ENCODE measurements at regions not wholly inside any gene's neighbourhood (a gene's known extent, or its start where the extent isn't known, plus 50 kb on each side); places are given as distances from the start of the nearest gene placed in this dataset.

- Histone ChIP-seq H3K27me3 (no peaks in the 10 kb centered on the region), H3K9me3 (ENCODE audit: low read depth) (no peaks in the 10 kb centered on the region), H3K4me3 (no peak overlapping the region), H3K4me1 (ENCODE audit: low read depth) (no peaks in the 10 kb centered on the region), H3K27ac (no peak overlapping the region), H3K36me3 (no peaks in the 10 kb centered on the region)
- DNase-seq (ENCODE audit: low read depth in 1 of 2, low spot score in 1 of 2) = no peak
- no peak for TF ChIP-seq CTCF (IDR thresholded peaks at IDR 0.05; ENCODE audit: low read depth, low read length)
These were observed 1530.6 kb upstream of the CDH6 start for GRCh38 chr5:29662876-29663275.

- Histone ChIP-seq H3K4me1 (ENCODE audit: low read depth) (no peaks in the 10 kb centered on the region), H3K36me3 (no peaks in the 10 kb centered on the region), H3K4me3 (no peak overlapping the region), H3K9me3 (ENCODE audit: low read depth) (no peaks in the 10 kb centered on the region), H3K27ac (no peak overlapping the region), H3K27me3 (no peaks in the 10 kb centered on the region)
- TF ChIP-seq CTCF (IDR thresholded peaks at IDR 0.05; ENCODE audit: low read depth, low read length) = no peak
- no peak for DNase-seq (ENCODE audit: low read depth in 1 of 2, low spot score in 1 of 2)
These were observed 1538.5 kb upstream of the CDH6 start for GRCh38 chr5:29654954-29655353.

- Histone ChIP-seq H3K9me3 (ENCODE audit: low read depth) (no peaks in the 10 kb centered on the region), H3K4me3 (no peak overlapping the region), H3K36me3 (no peaks in the 10 kb centered on the region), H3K27ac (no peak overlapping the region), H3K27me3 (no peaks in the 10 kb centered on the region), H3K4me1 (ENCODE audit: low read depth) (no peaks in the 10 kb centered on the region)
- no peak for DNase-seq (ENCODE audit: low read depth in 1 of 2, low spot score in 1 of 2)
- no peak for TF ChIP-seq CTCF (IDR thresholded peaks at IDR 0.05; ENCODE audit: low read depth, low read length)
These were observed 1544.2 kb upstream of the CDH6 start for GRCh38 chr5:29649321-29649720.

GRCh38 chr5:29642601-29643000, 1550.9 kb upstream of the CDH6 start:
- DNase-seq (ENCODE audit: low read depth in 1 of 2, low spot score in 1 of 2) = no peak
- H3K36me3 ChIP-seq = no peaks in the 10 kb centered on the region

GRCh38 chr5:29614206-29614605, 1579.3 kb upstream of the CDH6 start:
- no peak for DNase-seq (ENCODE audit: low read depth in 1 of 2, low spot score in 1 of 2)
- Histone ChIP-seq H3K4me3 (no peak overlapping the region), H3K27me3 (no peaks in the 10 kb centered on the region), H3K4me1 (ENCODE audit: low read depth) (no peaks in the 10 kb centered on the region), H3K27ac (no peak overlapping the region), H3K36me3 (no peaks in the 10 kb centered on the region), H3K9me3 (ENCODE audit: low read depth) (no peaks in the 10 kb centered on the region)
- no peak for TF ChIP-seq CTCF (IDR thresholded peaks at IDR 0.05; ENCODE audit: low read depth, low read length)

More at GRCh38 chr5:29642601-29643000, 1550.9 kb upstream of the CDH6 start:
- no peak overlapping the region for H3K4me3 ChIP-seq
- H3K9me3 ChIP-seq (ENCODE audit: low read depth) = no peaks in the 10 kb centered on the region
- H3K27me3 ChIP-seq = no peaks in the 10 kb centered on the region
- H3K4me1 ChIP-seq (ENCODE audit: low read depth) = no peaks in the 10 kb centered on the region
- no peak overlapping the region for H3K27ac ChIP-seq
- no peak for TF ChIP-seq CTCF (IDR thresholded peaks at IDR 0.05; ENCODE audit: low read depth, low read length)

GRCh38 chr5:29588236-29588635, 1605.2 kb upstream of the CDH6 start:
- no peaks in the 10 kb centered on the region for H3K9me3 ChIP-seq (ENCODE audit: low read depth)
- no peak for TF ChIP-seq CTCF (IDR thresholded peaks at IDR 0.05; ENCODE audit: low read depth, low read length)
- DNase-seq (ENCODE audit: low read depth in 1 of 2, low spot score in 1 of 2) = no peak

More at GRCh38 chr5:29588236-29588635, 1605.2 kb upstream of the CDH6 start:
- Histone ChIP-seq H3K27ac (no peak overlapping the region), H3K4me1 (ENCODE audit: low read depth) (no peaks in the 10 kb centered on the region), H3K36me3 (no peaks in the 10 kb centered on the region), H3K4me3 (no peak overlapping the region), H3K27me3 (no peaks in the 10 kb centered on the region)

Measured in cardiac muscle cell (in vitro differentiated cells and primary cell).